NCI-H1092 (cell line): ENCODE measurements at regions not wholly inside any gene's neighbourhood (a gene's known extent, or its start where the extent isn't known, plus 50 kb on each side); places are given as distances from the start of the nearest gene placed in this dataset.

Source experiments
- DNase-seq: peaks from one replicate; lab custom pipeline; 2025; lab: John Stamatoyannopoulos, UW

DNA sequence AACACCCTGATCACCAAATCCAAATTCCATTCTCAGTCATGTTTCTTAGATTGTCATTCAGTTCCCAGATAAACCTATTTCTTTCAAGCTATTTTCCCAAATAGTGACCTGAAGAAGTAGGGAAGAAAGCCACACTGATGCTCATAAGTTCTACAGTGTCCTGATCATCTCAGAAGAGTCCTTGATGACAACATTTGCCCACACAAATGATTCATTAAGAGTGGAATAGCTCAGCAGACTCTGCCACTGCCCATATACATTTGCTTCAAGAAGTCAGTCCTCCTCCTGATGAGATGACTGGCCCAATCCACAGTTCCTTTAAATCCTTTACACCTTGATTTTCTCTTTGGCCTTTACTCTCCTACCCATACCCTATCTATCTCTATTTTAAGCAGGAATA, 283.7 kb upstream of the NR4A3 start:
- DNase-seq: no peak

- DNase-seq: no peak
Observed at GRCh38 chr9:99544526-99544925, 277.2 kb upstream of the NR4A3 start.

- DNase-seq: no peak
Observed at GRCh38 chr9:99549441-99549840, 272.2 kb upstream of the NR4A3 start.

DNA sequence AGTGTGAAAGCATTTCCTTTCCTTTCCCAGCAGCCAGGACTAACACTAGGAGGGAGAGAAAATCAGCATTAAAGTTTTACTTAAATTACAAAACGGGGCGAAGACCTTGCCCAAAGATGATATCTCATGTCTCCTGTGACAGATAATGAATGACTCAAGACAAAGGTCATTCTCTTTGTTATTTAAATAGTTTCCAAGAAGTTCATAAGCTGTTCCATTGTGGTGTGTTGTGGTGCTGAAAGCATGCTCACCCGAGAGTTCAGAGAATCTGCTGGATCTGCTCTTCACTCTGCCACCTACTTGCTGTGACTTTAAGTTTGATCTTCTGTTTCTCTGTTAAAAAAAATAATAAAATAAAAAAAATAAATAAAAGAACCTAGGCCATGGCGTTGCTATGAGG, 265.9 kb upstream of the NR4A3 start:
- no peak for DNase-seq

DNA sequence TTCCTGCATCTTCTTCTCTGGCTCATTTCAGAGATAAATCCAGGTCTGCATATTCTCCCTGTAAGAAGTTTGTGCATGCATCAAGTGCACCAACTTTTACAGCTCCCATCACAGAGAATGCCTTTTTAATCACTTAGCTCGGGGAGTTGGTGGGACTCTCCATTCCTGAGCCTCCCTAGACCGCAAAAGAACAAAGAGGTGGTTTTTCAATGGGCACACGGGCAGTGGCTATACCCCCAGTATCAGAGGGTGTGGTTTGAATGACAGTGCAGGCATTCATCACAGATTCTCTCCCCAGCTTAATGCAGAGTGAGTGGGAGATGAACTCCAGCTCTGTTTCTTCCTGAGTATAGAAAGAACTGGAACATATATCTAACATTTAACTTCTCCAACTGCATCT, 264.7 kb upstream of the NR4A3 start:
- no peak for DNase-seq

DNA sequence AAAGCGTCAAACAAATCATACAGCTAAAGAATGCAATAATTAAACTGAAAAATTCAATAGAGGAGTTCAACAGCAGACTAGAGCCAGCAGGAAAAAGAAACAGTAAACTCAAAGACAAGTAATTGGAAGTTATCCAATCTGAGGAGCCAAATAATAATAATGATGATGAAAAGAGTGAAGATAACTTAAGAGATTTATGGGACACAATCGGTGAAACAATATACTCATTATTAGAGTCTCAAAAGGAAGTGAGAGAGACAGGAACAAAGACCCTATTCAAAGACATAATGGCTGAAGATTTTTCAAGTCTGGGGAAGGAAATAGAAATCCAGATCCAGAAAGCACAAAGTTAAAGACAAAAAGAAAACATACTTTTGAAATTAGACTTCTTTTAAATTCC, 263.9 kb upstream of the NR4A3 start:
- DNase-seq: no peak

DNA sequence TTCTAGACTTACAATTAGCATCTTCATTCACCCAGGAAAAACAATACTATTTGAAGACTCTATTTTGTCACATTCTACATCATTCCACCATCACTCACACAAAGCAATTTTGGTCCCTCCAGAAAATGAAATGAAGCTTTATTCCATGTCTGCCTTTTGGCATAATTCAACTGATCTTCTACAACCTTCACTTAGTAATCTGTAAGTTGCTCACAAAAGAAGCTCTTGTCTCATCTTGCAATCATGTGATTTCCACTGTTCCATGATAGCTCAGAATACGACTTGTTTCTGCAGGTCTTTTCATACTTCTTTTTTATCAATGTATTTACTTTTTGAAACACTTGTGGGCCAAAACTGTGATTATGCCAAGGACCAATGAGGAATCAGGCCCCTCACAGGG, 261.9 kb upstream of the NR4A3 start:
- DNase-seq: no peak

GRCh38 chr9:99560561-99560960, 261.1 kb upstream of the NR4A3 start:
- DNase-seq: no peak

DNA sequence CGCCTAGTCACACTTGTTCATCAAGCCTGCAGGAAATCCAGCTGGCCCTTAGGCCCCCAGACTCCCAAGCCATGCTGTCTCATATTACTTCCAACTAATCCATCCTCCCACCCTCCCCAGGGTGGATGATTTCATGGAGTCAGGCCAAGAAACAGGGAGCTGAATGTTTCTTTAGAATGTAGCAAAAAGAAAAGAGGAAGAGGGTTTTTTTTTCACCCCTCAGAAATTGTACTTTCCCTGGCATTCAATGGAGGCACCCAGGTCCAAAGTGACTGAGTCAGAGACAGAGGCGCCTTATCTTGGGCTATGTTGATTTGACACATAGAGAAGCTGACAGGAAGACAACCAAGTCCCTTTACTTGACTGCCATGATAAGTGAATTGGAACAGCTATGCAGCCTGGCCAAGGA, 260.2 kb upstream of the NR4A3 start:
- no peak for DNase-seq

DNA sequence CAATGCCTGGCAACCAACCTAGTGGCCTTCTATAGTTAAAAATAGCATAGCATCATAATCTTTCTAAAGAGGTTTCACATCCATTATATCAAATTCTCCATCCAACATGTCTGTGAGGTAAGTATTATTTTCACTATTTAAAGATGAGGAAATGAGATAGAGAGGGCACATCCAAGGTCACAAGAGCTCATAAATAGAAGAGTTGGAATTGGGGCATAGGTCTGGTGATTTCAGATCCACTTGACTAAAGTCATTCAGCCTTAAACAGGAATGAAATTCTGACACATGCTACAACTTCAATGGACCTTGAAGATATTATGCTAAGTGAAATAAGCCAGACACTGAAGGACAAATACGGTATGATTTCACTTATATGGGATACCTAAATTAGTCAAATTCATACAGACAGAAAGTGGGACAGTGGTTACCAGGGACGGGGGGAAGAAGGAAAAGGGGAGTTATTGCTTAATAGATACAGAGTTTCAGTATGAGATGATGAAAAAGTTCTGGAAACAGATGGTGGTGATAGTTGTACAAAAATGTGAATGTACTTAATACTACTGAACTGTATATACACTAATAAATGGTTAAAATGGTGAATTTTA, 259.6 kb upstream of the NR4A3 start:
- DNase-seq: no peak

GRCh38 chr9:99563364-99563763, 258.3 kb upstream of the NR4A3 start:
- no peak for DNase-seq

DNA sequence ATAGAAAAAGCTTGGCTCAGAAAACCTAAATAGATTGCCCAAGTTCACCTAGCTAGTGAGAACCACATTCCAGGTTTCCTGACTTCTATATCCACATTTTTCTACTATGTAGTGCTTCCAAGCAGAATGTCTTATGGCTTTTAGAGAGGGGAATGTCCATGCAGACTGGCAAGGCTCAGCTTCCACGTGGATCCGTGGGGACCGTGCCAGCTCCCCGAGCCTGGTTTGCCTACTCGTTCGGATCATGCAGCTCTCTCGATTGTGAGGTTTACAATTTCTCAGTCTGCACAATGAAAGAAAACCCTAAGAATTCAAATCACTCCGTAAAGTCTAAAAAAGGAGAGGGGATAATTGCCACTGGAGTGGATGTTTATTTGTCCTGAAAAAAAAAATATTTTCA, 256.5 kb upstream of the NR4A3 start:
- DNase-seq: no peak

DNA sequence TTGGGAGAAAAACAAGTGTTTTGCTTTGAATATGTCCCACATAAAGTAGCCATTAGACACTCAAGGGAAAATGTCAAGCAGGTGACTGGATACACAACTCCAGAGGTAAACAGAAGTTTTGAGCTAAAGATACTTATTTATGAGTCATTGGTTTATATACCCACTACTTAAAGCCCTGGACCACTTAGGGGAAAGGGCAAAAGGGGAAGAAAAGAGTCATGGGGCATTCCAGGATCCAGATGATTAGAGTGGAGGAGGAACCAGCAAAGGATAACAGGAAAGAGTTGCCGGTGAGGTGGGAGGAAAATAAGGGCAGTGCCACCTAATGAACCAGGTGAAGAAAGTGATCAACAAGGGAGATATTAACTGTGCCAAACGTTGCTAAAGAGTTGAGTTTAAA, 254.2 kb upstream of the NR4A3 start:
- no peak for DNase-seq

- no peak for DNase-seq
Observed at GRCh38 chr9:99569840-99570239, 251.8 kb upstream of the NR4A3 start.

- DNase-seq: no peak
Observed at GRCh38 chr9:99572567-99572966, 249.1 kb upstream of the NR4A3 start.

DNA sequence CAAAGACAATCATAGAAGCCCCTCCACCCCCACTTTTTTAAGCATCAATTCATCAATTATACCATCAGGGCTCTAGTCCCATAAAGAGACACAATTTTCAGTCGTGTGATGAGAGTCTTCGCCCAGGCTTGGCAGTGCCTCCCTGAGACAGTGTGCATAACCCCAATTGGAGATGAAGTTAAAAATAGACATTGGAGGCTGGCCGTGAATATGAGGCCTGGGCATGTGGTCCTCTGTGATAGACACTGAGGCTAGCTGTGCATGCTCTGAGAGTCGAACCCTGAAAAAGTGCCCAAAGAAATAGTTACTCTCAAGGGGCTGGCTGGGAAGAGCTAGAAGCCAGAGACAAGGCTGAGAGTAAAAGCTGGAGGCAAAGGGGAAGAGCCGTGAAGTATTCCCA, 248.6 kb upstream of the NR4A3 start:
- no peak for DNase-seq

DNA sequence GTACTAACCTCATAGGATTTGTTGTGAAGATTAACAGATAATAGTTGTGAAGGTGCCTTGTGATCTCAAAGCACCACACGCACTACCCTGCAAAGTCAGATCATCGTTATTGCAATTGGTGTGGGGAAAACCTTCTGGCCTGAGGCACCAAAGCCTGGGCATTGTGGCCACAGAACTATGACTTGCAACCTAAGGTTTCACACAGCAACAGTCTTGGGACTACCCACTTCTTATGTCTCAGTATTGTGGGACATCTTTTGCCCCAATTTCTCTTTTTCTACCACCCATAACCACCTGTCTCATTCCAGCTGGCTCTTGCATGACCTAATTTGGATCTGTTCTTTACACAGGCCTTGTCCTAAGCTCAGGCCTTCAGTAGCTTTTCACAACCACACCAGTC, 247.8 kb upstream of the NR4A3 start:
- DNase-seq: no peak

DNA sequence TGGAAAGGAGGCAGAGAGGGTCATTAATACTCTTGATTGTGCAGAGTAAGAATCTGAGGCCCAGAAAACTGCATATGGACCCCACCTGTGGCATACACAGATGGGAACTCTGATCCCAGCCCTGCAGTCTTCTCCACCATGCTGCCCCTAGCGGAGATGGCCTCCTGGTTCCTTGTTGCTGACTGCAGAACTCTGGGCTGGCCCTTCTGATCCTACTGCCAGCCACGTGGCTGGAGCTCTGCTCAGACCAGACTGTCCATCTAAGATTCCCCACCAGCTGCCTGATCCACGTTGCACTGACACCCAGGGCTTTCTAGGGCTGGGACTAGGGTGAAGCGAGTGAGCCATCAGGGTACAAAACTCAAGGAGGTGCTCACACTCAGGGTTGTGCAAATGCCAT, 245.7 kb upstream of the NR4A3 start:
- no peak for DNase-seq

DNA sequence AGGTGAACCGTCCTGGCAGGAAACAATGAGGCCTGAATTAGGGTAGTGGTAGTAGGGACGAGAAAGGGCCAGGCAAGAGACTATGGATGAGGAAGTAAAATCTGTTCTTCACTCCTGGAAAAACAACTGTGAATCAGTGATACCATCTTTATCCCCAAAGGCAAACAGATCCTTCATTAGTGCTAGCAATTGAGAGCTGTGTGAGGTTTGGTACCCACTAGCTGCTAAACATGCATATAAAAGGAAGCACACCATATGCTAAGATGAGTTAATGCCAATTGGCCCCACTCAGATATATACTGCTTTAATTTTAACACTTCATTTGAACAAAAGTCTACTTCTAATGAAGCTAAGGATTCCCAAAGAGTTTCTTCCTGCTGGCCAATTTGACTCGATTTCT, 244.8 kb upstream of the NR4A3 start:
- DNase-seq: no peak

- no peak for DNase-seq
Observed at GRCh38 chr9:99577351-99577750, 244.3 kb upstream of the NR4A3 start.

- no peak for DNase-seq
Observed at GRCh38 chr9:99578666-99579065, 243.0 kb upstream of the NR4A3 start.

DNA sequence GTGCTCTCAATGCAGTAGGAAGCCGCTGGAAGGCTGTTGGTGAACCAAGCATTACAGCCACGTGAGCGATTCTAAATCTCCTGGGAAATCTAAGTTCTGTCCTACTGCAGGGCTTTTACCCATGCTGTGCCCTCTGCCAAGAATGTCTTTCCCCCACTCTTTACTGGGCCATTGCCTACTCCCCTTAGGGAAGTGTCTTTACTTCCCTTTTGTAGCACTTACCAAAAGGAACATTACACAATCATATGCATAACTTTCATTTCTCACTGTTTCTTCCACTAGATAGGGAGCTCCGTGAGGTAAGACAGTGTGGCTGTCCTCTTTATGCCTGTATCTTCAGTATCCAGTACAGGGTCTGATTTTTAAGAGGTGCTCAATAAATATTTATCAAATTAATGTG, 241.7 kb upstream of the NR4A3 start:
- no peak for DNase-seq

DNA sequence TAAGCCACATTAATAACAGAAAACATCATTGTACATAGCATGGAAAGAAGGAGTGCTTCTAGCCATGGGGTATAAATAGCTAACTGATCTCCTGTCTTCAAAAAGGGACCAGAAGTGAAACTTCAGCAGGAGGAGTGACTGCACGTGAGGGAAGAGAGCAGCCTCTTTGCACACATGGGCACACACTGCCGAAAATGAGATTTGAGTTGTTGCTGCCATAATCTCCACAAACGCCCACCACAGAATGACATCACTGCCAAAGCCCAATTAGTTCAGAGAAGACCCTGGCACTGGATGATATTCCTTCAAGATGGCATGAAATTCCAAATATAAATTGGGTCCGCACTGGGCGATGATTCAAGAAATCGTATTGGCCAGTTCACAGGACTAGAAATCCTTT, 238.9 kb upstream of the NR4A3 start:
- no peak for DNase-seq

GRCh38 chr9:99588299-99588698, 233.4 kb upstream of the NR4A3 start:
- DNase-seq: no peak

DNA sequence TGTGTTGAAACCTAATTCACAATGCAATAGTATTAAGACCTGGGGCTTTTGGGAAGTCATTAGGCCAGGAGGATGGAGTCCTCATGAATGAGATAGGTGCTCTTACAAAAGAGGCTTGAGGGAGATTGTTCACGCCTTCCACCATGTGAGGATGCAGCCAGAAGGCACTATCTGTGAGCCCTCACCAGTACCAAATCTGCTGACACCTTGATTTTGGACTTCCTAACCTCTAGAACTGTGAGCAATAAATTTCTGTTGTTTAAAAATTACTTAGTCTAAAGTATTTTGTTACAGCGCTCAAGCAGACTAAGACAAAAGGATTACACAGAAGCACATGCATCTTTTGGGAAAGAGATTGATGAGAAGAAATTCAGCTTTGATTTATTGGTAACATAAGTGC, 232.9 kb upstream of the NR4A3 start:
- no peak for DNase-seq
